ENCODE measurements at regions not wholly inside any gene's neighbourhood (a gene's known extent, or its start where the extent isn't known, plus 50 kb on each side); places are given as distances from the start of the nearest gene placed in this dataset.

DNA sequence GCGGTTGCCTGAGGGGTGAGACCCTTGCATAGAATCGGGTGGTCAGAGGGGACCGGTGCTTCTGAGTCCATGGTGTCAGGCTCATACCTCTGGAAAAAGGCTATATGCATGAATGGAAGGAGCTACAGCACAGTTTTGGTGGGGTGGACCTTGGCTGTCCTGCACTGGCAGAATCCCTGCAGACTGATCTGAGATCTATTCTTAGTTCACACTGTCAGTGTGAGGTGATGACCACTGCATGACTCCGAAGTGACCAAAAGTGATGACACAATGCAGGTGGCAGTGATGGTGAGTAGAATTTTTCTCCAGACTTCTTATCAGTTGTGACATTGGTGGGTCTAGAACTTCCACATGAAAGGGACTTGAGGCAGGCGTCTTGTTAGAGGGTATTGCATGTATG lies 105.2 kb upstream of the SLC28A3 start:
- DNase-seq (ENCODE audit: low read depth, low spot score): no peak
- Mint-ChIP-seq H3K27me3 (ENCODE audit: low read depth) (peaks cover 2% of the 10 kb centered on the region), H3K27ac (ENCODE audit: unreplicated experiment) (no peak overlapping the region), H3K4me3 (no peak overlapping the region), H3K9me3 (no peaks in the 10 kb centered on the region), H3K4me1 (no peaks in the 10 kb centered on the region), H3K36me3 (ENCODE audit: low read depth) (no peaks in the 10 kb centered on the region)
- TF ChIP-seq, protein P1, sequence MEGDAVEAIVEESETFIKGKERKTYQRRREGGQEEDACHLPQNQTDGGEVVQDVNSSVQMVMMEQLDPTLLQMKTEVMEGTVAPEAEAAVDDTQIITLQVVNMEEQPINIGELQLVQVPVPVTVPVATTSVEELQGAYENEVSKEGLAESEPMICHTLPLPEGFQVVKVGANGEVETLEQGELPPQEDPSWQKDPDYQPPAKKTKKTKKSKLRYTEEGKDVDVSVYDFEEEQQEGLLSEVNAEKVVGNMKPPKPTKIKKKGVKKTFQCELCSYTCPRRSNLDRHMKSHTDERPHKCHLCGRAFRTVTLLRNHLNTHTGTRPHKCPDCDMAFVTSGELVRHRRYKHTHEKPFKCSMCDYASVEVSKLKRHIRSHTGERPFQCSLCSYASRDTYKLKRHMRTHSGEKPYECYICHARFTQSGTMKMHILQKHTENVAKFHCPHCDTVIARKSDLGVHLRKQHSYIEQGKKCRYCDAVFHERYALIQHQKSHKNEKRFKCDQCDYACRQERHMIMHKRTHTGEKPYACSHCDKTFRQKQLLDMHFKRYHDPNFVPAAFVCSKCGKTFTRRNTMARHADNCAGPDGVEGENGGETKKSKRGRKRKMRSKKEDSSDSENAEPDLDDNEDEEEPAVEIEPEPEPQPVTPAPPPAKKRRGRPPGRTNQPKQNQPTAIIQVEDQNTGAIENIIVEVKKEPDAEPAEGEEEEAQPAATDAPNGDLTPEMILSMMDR (conservative IDR thresholded peaks at IDR 0.05): no peak

DNA sequence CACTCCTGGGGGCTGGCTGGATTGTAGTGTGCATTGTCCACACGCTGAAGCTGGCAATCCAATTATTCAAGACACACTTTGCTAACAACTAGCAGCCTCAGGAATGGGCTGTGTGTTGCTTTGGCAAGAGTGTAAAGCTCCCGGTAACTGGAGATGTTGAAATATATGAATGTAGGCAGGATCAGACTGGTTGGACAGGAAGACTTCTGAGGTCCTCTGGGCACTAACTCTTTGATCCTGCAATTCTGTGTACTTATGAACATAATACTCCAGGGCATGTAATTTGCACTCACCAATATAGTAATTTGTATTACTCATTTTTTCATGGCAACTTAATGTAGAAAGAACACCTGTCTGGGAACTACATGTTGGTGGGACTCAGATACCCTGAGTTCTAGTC lies 106.7 kb upstream of the SLC28A3 start:
- TF ChIP-seq, protein P1 (conservative IDR thresholded peaks at IDR 0.05): no peak
- H3K4me1 Mint-ChIP-seq: no peaks in the 10 kb centered on the region
- H3K4me3 Mint-ChIP-seq: no peak overlapping the region
- H3K9me3 Mint-ChIP-seq: no peaks in the 10 kb centered on the region
- H3K27ac Mint-ChIP-seq (ENCODE audit: unreplicated experiment): no peak overlapping the region
- no peaks in the 10 kb centered on the region for H3K36me3 Mint-ChIP-seq (ENCODE audit: low read depth)
- no peak for DNase-seq (ENCODE audit: low read depth, low spot score)
- peaks cover 2% of the 10 kb centered on the region for H3K27me3 Mint-ChIP-seq (ENCODE audit: low read depth)

DNA sequence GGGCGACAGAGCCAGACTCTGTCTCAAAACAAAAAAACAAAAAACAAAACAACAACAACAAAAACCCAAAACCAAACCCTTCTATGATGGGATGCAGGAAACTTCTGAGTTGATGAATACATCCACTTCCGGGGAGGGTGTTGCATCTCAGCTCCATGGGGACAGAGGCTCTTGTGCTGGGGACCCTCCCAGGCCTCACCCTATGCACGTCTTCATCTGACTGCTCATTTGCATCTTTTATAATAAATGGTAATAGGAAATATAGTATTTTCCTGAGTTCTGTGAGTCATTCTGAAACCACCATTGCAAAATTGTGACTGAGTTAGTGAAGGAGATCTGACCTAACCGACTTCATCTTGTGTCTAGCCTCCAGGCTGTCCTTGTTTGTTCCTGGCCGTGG lies 109.5 kb upstream of the SLC28A3 start:
- no peak overlapping the region for H3K27ac Mint-ChIP-seq (ENCODE audit: unreplicated experiment)

DNA sequence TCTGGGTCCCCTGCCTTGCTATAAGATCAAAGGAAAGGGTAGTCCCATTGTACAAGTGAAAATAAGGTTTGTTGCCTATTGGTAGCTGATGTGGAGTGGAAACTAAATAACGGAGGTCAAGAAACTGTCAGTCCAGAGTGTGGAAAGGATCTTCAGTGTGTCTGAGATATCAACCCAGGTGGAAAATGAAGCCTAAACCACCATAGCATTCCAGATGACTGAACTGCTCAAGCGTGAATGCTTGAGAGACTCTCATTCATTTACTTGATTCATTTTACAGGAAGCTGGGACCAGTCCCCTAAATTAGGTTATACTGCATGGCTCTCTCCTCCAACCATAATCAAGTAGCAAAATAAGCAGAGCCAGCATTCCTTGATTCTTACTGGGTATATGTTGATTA lies 116.0 kb upstream of the SLC28A3 start:
- Mint-ChIP-seq H3K9me3 (no peaks in the 10 kb centered on the region), H3K36me3 (ENCODE audit: low read depth) (peaks cover 3% of the 10 kb centered on the region), H3K27me3 (ENCODE audit: low read depth) (peaks cover 14% of the 10 kb centered on the region), H3K27ac (ENCODE audit: unreplicated experiment) (no peak overlapping the region), H3K4me1 (no peaks in the 10 kb centered on the region), H3K4me3 (no peak overlapping the region)
- TF ChIP-seq, protein P1 (conservative IDR thresholded peaks at IDR 0.05): no peak
- no peak for DNase-seq (ENCODE audit: low read depth, low spot score)

More for the DNA sequence above, 109.5 kb upstream of the SLC28A3 start:
- Mint-ChIP-seq H3K27me3 (ENCODE audit: low read depth) (peaks cover 14% of the 10 kb centered on the region), H3K9me3 (no peaks in the 10 kb centered on the region), H3K36me3 (ENCODE audit: low read depth) (no peaks in the 10 kb centered on the region), H3K4me1 (no peaks in the 10 kb centered on the region), H3K4me3 (no peak overlapping the region)
- DNase-seq (ENCODE audit: low read depth, low spot score): no peak
- TF ChIP-seq, protein P1 (conservative IDR thresholded peaks at IDR 0.05): no peak

DNA sequence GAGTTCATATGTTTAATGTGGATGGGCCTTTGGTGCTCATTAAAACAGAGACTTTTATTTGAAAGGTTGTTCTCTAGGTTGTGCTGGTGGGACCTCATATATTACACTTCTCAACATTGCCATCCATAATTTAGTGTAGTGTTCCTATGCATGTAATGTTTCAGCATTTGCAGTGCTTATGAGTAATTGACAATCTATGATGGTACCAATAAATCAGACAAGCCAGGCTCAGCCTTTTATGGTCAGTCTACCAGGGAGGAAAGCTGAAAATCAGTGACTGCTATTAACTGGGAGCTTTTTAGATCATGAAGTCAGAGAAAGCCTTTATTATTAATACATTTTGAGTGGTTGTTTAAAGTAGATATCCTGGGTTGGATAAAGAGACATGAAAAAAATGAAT lies 120.1 kb upstream of the SLC28A3 start:
- H3K4me3 Mint-ChIP-seq: no peak overlapping the region
- peaks cover 3% of the 10 kb centered on the region for H3K36me3 Mint-ChIP-seq (ENCODE audit: low read depth)
- no peaks in the 10 kb centered on the region for H3K4me1 Mint-ChIP-seq
- no peak overlapping the region for H3K27ac Mint-ChIP-seq (ENCODE audit: unreplicated experiment)
- peaks cover 2% of the 10 kb centered on the region for H3K27me3 Mint-ChIP-seq (ENCODE audit: low read depth)
- DNase-seq (ENCODE audit: low read depth, low spot score): no peak
- H3K9me3 Mint-ChIP-seq: no peaks in the 10 kb centered on the region
- TF ChIP-seq, protein P1 (conservative IDR thresholded peaks at IDR 0.05): no peak

DNA sequence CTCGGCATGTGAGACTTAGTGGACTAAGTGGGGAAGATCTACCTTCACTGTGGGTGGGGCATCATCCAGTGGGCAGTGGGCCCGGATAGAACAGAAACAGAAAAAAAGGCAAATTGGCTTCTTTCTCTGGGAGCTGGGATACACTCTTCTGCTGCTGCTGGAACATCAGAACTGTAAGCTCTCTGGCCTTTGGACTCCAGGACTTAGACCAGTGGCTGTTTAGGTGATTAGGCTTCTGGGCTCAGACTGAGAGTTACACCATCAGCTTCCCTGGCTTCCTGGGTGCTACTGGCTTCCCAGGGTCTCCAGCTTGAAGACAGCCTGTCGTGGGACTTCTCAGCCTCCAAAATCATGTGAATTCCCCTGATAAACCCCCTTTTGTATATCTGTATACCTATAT lies 122.7 kb upstream of the SLC28A3 start:
- H3K36me3 Mint-ChIP-seq (ENCODE audit: low read depth): no peaks in the 10 kb centered on the region
- H3K9me3 Mint-ChIP-seq: no peaks in the 10 kb centered on the region
- no peak overlapping the region for H3K4me3 Mint-ChIP-seq
- no peak overlapping the region for H3K27ac Mint-ChIP-seq (ENCODE audit: unreplicated experiment)
- no peaks in the 10 kb centered on the region for H3K4me1 Mint-ChIP-seq
- no peak for DNase-seq (ENCODE audit: low read depth, low spot score)
- H3K27me3 Mint-ChIP-seq (ENCODE audit: low read depth): peaks cover 2% of the 10 kb centered on the region
- TF ChIP-seq, protein P1 (conservative IDR thresholded peaks at IDR 0.05): no peak

Data from neural crest cell (in vitro differentiated cells).